OCI-LY7 (cell line): ENCODE measurements at regions not wholly inside any gene's neighbourhood (a gene's known extent, or its start where the extent isn't known, plus 50 kb on each side); places are given as distances from the start of the nearest gene placed in this dataset.
"Not testable (repeated sequence)": the region's sequence is repeated elsewhere in the genome, so short reads cannot be mapped to it uniquely, and the experiment has no call there.

ENCODE experiments used
- BruUV-seq: library from RNA; stranded (reverse); fragments of 400-500 nt; replicated peaks from 2 replicates; lab custom pipeline; 2021; lab: Mats Ljungman, UMichigan
- CTCF ChIA-PET: fragments of 300-600 bp; sonication (Branson Sonifier 250); formaldehyde crosslinking; loops from one replicate; lab custom pipeline; 2022; ENCODE audit warnings: antibody characterized with exemption; ENCODE audit not compliant: unreplicated experiment; lab: Charles Lee
- POLR2A ChIA-PET: fragments of 300-600 bp; sonication (Branson Sonifier 250); formaldehyde crosslinking; loops from one replicate; lab custom pipeline; 2022; ENCODE audit warnings: antibody characterized with exemption; lab: Charles Lee
- DNase-seq: peaks from one replicate; pipeline ENCODE4 v3.0.0-alpha.2; 2015; ENCODE audit warnings: low spot score
- H2AFZ ChIP-seq: fragments of 200-600 bp; sonication (generic), shearing (Covaris generic); 2 replicates; pipeline ENCODE4 v1.6.1; 2014; ENCODE audit warnings: mild to moderate bottlenecking, antibody characterized with exemption, low read length, moderate library complexity
- H3K27ac ChIP-seq: fragments of 200-600 bp; sonication (generic); 2 replicates; pipeline ENCODE4 v1.5.1; 2014; ENCODE audit warnings: mixed run types, low read depth, mild to moderate bottlenecking, moderate library complexity, low read length, inconsistent platforms; ENCODE audit not compliant: poor library complexity, severe bottlenecking
- H3K36me3 ChIP-seq: fragments of 200-600 bp; sonication (generic); 2 replicates; pipeline ENCODE4 v1.6.1; 2014; ENCODE audit warnings: mild to moderate bottlenecking, antibody characterized with exemption, low read length, moderate library complexity, mixed read lengths; ENCODE audit not compliant: insufficient read depth
- H3K4me1 ChIP-seq: fragments of 200-600 bp; sonication (generic); 2 replicates; pipeline ENCODE4 v1.5.1; 2014; ENCODE audit warnings: mild to moderate bottlenecking, low read length; ENCODE audit not compliant: insufficient read depth, poor library complexity, severe bottlenecking
- H3K4me2 ChIP-seq: fragments of 200-600 bp; sonication (generic); 2 replicates; pipeline ENCODE4 v1.6.1; 2014; ENCODE audit warnings: mild to moderate bottlenecking, low read length
- H3K4me3 ChIP-seq: fragments of 200-600 bp; sonication (generic); 2 replicates; pipeline ENCODE4 v1.5.1; 2014; ENCODE audit warnings: mild to moderate bottlenecking, low read depth, low read length; ENCODE audit not compliant: poor library complexity, severe bottlenecking
- H3K79me2 ChIP-seq: fragments of 200-600 bp; sonication (generic); 2 replicates; pipeline ENCODE4 v1.6.1; 2016; ENCODE audit warnings: low read depth, mild to moderate bottlenecking, low read length, moderate library complexity, mixed read lengths; ENCODE audit not compliant: insufficient read depth
- H3K9me2 ChIP-seq: fragments of 200-600 bp; sonication (generic); 2 replicates; pipeline ENCODE4 v1.6.1; 2016; ENCODE audit warnings: mild to moderate bottlenecking, low read length, mixed read lengths; ENCODE audit not compliant: insufficient read depth
- H3K9me3 ChIP-seq: fragments of 200-600 bp; sonication (generic); 2 replicates; pipeline ENCODE4 v1.6.1; 2014; ENCODE audit warnings: mild to moderate bottlenecking, mixed run types, low read length, mixed read lengths
- H4K20me1 ChIP-seq: fragments of 200-600 bp; sonication (generic); 2 replicates; pipeline ENCODE4 v1.6.1; 2014; ENCODE audit warnings: mild to moderate bottlenecking, antibody characterized with exemption, low read length, moderate library complexity, mixed read lengths; ENCODE audit not compliant: insufficient read depth
- intact Hi-C: fragments of 100-400 bp; cut with micrococcal nuclease; formaldehyde crosslinking; loops from one replicate; pipeline ENCODE4 v1.10.0; 2022; ENCODE audit not compliant: unreplicated experiment

- H4K20me1 ChIP-seq, POLR2A ChIA-PET, CTCF ChIA-PET, H3K79me2 ChIP-seq, H3K9me2 ChIP-seq, H3K27ac ChIP-seq, intact Hi-C loops, H3K36me3 ChIP-seq, H3K9me3 ChIP-seq, H3K4me2 ChIP-seq, H3K4me3 ChIP-seq, DNase-seq, BruUV-seq, H3K4me1 ChIP-seq, H2AFZ ChIP-seq: not testable (repeated sequence)
These were observed 411.5 kb upstream of the DEFB115 start for GRCh38 chr20:30845923-30846322.

- DNase-seq, H3K4me3 ChIP-seq, H3K4me1 ChIP-seq, H3K36me3 ChIP-seq, intact Hi-C loops, H3K9me3 ChIP-seq, H3K4me2 ChIP-seq, H4K20me1 ChIP-seq, H3K9me2 ChIP-seq, POLR2A ChIA-PET, BruUV-seq, H3K79me2 ChIP-seq, H2AFZ ChIP-seq, CTCF ChIA-PET, H3K27ac ChIP-seq: not testable (repeated sequence)
These were observed 389.2 kb upstream of the DEFB115 start for GRCh38 chr20:30868271-30868670.

- POLR2A ChIA-PET, BruUV-seq, H3K9me2 ChIP-seq, H3K36me3 ChIP-seq, DNase-seq, H2AFZ ChIP-seq, H3K27ac ChIP-seq, H3K9me3 ChIP-seq, H3K79me2 ChIP-seq, H3K4me2 ChIP-seq, H3K4me3 ChIP-seq, CTCF ChIA-PET, H3K4me1 ChIP-seq, intact Hi-C loops, H4K20me1 ChIP-seq: not testable (repeated sequence)
These were observed 386.3 kb upstream of the DEFB115 start for GRCh38 chr20:30871127-30871526.

GRCh38 chr20:30872252-30872651, 385.2 kb upstream of the DEFB115 start:
- H3K36me3 ChIP-seq, POLR2A ChIA-PET, H2AFZ ChIP-seq, H3K9me2 ChIP-seq, H3K27ac ChIP-seq, H3K79me2 ChIP-seq, BruUV-seq, H3K4me1 ChIP-seq, intact Hi-C loops, CTCF ChIA-PET, DNase-seq, H3K4me3 ChIP-seq, H3K4me2 ChIP-seq, H3K9me3 ChIP-seq, H4K20me1 ChIP-seq: not testable (repeated sequence)

GRCh38 chr20:30875868-30876267, 381.6 kb upstream of the DEFB115 start:
- H3K4me2 ChIP-seq, H3K36me3 ChIP-seq, H3K79me2 ChIP-seq, BruUV-seq, H3K9me2 ChIP-seq, H3K4me3 ChIP-seq, H3K27ac ChIP-seq, CTCF ChIA-PET, POLR2A ChIA-PET, intact Hi-C loops, H2AFZ ChIP-seq, H3K4me1 ChIP-seq, H3K9me3 ChIP-seq, DNase-seq, H4K20me1 ChIP-seq: not testable (repeated sequence)

- H3K4me3 ChIP-seq, DNase-seq, intact Hi-C loops: not testable (repeated sequence)
These were observed 366.1 kb upstream of the DEFB115 start for GRCh38 chr20:30891400-30891799.

More at GRCh38 chr20:30891400-30891799, 366.1 kb upstream of the DEFB115 start:
- H3K4me2 ChIP-seq, H3K27ac ChIP-seq, BruUV-seq, H4K20me1 ChIP-seq, H3K79me2 ChIP-seq, H2AFZ ChIP-seq, H3K9me2 ChIP-seq, POLR2A ChIA-PET, H3K4me1 ChIP-seq, CTCF ChIA-PET, H3K9me3 ChIP-seq, H3K36me3 ChIP-seq: not testable (repeated sequence)
